ENCODE measurements at regions not wholly inside any gene's neighbourhood (a gene's known extent, or its start where the extent isn't known, plus 50 kb on each side); places are given as distances from the start of the nearest gene placed in this dataset.

DNA sequence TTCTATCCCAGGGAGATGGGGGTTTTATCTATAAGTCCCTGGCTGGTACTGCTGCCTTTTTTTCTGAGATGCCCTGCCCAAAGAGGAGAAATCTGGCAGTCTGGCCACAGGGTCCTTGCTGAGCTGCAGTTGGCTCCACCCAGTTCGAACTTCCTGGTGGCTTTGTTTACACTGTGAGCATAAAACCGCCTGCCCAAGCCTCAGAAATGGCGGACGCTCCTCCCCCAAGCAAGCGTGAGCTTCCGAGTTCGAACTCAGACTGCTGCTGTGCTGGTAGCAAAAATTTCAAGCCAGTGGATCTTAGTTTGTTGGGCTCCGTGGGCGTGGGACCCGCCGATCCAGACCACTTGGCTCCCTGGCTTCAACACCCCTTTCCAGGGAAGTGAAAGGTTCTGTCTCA is 126.8 kb upstream of the SUCLG2 start:
- no peak for DNase-seq

- DNase-seq: no peak
Measured at GRCh38 chr3:67774676-67775075, 120.3 kb upstream of the SUCLG2 start.

- no peak for DNase-seq
Measured at GRCh38 chr3:67765575-67765974, 111.2 kb upstream of the SUCLG2 start.

DNA sequence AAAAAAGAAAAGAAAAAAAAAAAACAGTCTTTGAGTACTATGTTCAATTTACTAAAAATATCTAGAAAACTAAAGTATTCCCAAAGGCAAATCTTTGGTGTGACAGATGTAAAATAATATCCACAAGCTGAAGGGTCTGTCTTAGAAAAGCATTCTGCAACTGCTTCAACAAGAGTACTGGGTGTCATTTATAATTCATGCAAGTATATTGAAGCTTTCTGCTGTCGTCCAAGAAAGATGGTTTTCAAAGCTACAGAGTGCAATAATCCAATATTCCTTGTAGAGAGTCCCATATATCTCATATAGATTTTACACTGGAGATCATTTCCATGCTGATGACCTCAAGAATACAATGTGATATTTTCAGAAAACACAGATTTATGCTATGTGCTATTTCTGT is 90.9 kb upstream of the SUCLG2 start:
- DNase-seq: no peak

GRCh38 chr3:67744699-67745098 is 90.3 kb upstream of the SUCLG2 start:
- DNase-seq: no peak

GRCh38 chr3:67739851-67740250 is 85.4 kb upstream of the SUCLG2 start:
- DNase-seq: no peak

GRCh38 chr3:67737906-67738865 is 83.8 kb upstream of the SUCLG2 start:
- no peak for DNase-seq

- no peak for DNase-seq
Measured at GRCh38 chr3:67737140-67737539, 82.7 kb upstream of the SUCLG2 start.

- DNase-seq: no peak
Measured at GRCh38 chr3:67733269-67733950, 79.0 kb upstream of the SUCLG2 start.

DNA sequence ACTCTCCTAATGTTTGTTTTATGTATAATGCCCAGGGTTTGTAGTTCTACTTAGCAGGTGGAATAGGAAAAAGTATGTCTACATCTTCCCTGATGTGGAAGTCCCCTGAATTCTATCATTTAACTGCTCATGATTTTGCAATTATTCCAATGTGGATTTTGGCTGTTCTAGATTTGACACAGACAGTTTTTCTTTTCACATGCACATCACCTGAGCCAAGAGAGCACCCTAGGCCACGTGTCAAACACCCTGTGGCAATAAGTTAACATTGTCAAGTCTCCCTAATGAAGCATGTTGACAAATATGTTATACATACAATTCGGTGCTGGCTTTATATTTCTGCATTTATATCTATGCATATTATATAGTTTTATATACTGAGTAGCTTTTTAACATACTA is 70.0 kb upstream of the SUCLG2 start:
- DNase-seq: no peak

DNA sequence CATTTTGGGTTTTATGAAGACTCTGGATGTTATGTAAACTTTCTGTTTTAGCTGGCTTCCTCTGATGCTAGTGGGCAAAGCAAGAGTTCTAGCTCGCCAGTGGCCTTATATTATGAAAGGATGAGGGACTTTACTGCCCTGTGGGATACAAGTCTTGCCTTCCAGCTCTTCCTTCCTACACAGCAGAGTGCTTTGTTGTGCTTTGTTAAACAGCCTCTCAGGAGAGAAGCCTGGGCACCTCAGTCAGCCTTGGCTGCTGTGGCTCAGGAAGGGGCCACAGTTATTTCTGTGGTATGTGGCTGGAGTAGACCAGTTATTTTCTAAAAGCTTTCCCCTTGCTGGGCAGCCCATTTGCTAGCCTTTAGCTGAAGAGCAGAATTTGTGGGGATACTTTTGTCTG is 69.5 kb upstream of the SUCLG2 start:
- no peak for DNase-seq

- DNase-seq: no peak
Measured at GRCh38 chr3:67719333-67719732, 64.9 kb upstream of the SUCLG2 start.

- DNase-seq: no peak
Measured at GRCh38 chr3:67715971-67716370, 61.6 kb upstream of the SUCLG2 start.

- no peak for DNase-seq
Measured at GRCh38 chr3:67713764-67714469, 59.5 kb upstream of the SUCLG2 start.

GRCh38 chr3:67712259-67712658 is 57.8 kb upstream of the SUCLG2 start:
- no peak for DNase-seq

- DNase-seq: no peak
Measured at GRCh38 chr3:67710396-67710795, 56.0 kb upstream of the SUCLG2 start.

DNA sequence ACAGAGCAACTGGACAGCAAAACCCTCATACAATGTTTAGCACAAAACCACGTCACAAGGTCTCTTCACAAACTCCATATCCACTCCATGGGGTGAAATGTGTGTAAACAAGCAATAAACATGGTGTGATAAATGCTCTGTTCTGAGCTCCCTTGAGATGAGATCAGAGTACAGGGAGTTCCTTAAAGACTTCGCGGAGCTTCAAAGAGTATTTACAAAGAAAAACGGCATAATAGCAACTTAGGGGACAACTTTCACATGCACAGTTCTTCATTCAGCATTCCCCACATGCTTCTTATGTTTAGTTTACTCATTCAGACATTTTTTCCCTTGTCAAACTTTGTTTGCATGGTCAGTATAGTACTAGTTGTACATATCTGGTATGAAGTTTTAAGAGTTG is 52.5 kb upstream of the SUCLG2 start:
- no peak for DNase-seq

- no peak for DNase-seq
Measured at GRCh38 chr3:67704322-67704721, 49.9 kb upstream of the SUCLG2 start.

Data from T-helper 9 cell (primary cell).